ENCODE measurements at regions not wholly inside any gene's neighbourhood (a gene's known extent, or its start where the extent isn't known, plus 50 kb on each side); places are given as distances from the start of the nearest gene placed in this dataset.

- no peak for TF ChIP-seq CTCF (IDR thresholded peaks at IDR 0.05; ENCODE audit: control extremely low read depth, extremely low read depth, low read depth, missing control alignments)
- CTCF ChIA-PET, result no interaction called here
- POLR2A ChIA-PET, result interaction anchor here (0.7 kb wide), 1 partner anchor 17 kb away, joined by 8 read pairs; no protein-coding TSS in a partner anchor
- no peak for DNase-seq (ENCODE audit: extremely low spot score)
Measured at GRCh38 chr15:26024241-26024640, 161.1 kb upstream of the ATP10A start.

GRCh38 chr15:26023691-26024090 lies 160.6 kb upstream of the ATP10A start:
- DNase-seq (ENCODE audit: extremely low spot score), result no peak
- ChIA-PET POLR2A (interaction anchor here (0.7 kb wide), 1 partner anchor 17 kb away, joined by 8 read pairs; no protein-coding TSS in a partner anchor), CTCF (no interaction called here)
- no peak for TF ChIP-seq CTCF (IDR thresholded peaks at IDR 0.05; ENCODE audit: control extremely low read depth, extremely low read depth, low read depth, missing control alignments)

- ChIA-PET POLR2A (no interaction called here), CTCF (no interaction called here)
- no peak for TF ChIP-seq CTCF (IDR thresholded peaks at IDR 0.05; ENCODE audit: control extremely low read depth, extremely low read depth, low read depth, missing control alignments)
- DNase-seq (ENCODE audit: extremely low spot score), result no peak
Measured at GRCh38 chr15:26023231-26023630, 160.1 kb upstream of the ATP10A start.

GRCh38 chr15:26020871-26021270 lies 157.7 kb upstream of the ATP10A start:
- no peak for DNase-seq (ENCODE audit: extremely low spot score)
- ChIA-PET POLR2A (no interaction called here), CTCF (no interaction called here)
- TF ChIP-seq CTCF (IDR thresholded peaks at IDR 0.05; ENCODE audit: control extremely low read depth, extremely low read depth, low read depth, missing control alignments), result no peak

GRCh38 chr15:26017665-26018064 lies 154.5 kb upstream of the ATP10A start:
- no peak for DNase-seq (ENCODE audit: extremely low spot score)
- no peak for TF ChIP-seq CTCF (IDR thresholded peaks at IDR 0.05; ENCODE audit: control extremely low read depth, extremely low read depth, low read depth, missing control alignments)
- CTCF ChIA-PET, result no interaction called here
- POLR2A ChIA-PET, result no interaction called here

- ChIA-PET CTCF (no interaction called here), POLR2A (no interaction called here)
- no peak for DNase-seq (ENCODE audit: extremely low spot score)
- no peak for TF ChIP-seq CTCF (IDR thresholded peaks at IDR 0.05; ENCODE audit: control extremely low read depth, extremely low read depth, low read depth, missing control alignments)
Measured at GRCh38 chr15:26015516-26016075, 152.5 kb upstream of the ATP10A start.

- no peak for DNase-seq (ENCODE audit: extremely low spot score)
- ChIA-PET CTCF (no interaction called here), POLR2A (no interaction called here)
- no peak for TF ChIP-seq CTCF (IDR thresholded peaks at IDR 0.05; ENCODE audit: control extremely low read depth, extremely low read depth, low read depth, missing control alignments)
Measured at GRCh38 chr15:26013981-26014380, 150.9 kb upstream of the ATP10A start.
